Dermis blood vessel endothelial cell (primary cell): ENCODE measurements at regions not wholly inside any gene's neighbourhood (a gene's known extent, or its start where the extent isn't known, plus 50 kb on each side); places are given as distances from the start of the nearest gene placed in this dataset.
"Not testable (repeated sequence)": the region's sequence is repeated elsewhere in the genome, so short reads cannot be mapped to it uniquely, and the experiment has no call there.

Experiments used
- DNase-seq: peaks from one replicate; pipeline ENCODE4 v3.0.0; 2010

DNA sequence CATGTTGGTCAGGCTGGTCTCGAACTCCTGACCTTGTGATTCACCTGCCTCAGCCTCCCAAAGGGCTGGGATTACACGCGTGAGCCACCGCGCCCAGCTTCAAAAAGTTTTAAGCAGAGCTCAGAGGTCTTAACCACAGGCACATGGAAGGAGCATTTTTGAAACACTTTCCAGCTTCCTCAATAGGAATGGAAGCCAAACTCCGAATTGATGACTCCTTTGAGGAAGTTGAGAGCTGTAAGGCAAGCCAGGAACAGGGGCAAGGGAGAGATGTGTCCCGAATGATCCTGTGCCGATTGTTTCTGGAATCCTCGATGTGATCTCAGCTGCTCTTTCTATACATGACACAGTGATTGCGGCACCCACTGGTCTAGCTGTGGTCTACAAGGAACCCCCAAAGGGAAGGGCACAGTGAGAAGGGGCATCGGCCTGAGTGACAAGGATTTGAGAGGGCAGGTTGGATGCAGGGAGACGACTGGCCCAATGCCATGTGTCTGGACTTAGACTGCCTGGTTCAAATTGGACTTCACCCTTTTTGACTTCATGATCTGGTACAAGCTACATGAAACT is 116.2 kb downstream of the ADRA2C start:
- DNase-seq, result not testable (repeated sequence)

DNA sequence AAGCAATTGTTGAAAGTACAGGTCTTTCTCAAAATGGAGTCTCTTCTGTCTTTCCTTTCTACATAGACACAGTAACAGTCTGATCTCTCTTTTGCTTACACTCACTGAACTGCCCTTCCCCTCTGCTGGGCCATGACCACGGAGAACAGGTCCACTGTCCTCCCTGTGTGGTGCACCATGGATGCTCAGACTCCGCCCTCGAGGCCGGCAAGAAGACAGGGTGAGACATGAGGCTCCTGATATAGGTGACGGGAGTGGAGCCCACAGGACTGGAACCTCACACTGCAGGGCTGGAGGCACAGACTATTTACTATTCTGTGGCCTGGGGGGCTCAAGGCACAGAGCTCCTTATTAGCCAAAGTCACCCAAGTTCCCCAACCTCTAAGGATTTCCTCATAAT is 118.1 kb downstream of the ADRA2C start:
- DNase-seq, result not testable (repeated sequence)

DNA sequence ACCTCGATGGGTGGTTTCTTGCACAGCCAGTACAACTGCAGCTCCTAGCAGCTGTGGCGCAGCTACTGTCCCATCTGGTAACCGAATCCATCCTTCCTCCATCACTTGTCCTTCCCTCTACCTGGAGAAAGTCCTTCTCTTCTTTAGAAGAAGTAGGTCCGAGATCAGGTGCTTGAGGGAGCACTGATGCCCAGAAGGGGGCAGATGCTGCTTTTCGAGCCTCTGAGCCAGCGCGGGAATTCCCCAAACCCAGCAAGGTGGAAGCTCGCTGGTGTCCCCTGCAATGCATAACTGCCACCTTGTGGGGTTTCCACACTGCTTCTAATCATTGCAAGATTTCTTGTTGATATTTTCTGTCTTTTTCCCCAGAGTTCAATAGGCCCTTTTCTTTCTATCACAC is 127.4 kb downstream of the ADRA2C start:
- not testable (repeated sequence) for DNase-seq

DNA sequence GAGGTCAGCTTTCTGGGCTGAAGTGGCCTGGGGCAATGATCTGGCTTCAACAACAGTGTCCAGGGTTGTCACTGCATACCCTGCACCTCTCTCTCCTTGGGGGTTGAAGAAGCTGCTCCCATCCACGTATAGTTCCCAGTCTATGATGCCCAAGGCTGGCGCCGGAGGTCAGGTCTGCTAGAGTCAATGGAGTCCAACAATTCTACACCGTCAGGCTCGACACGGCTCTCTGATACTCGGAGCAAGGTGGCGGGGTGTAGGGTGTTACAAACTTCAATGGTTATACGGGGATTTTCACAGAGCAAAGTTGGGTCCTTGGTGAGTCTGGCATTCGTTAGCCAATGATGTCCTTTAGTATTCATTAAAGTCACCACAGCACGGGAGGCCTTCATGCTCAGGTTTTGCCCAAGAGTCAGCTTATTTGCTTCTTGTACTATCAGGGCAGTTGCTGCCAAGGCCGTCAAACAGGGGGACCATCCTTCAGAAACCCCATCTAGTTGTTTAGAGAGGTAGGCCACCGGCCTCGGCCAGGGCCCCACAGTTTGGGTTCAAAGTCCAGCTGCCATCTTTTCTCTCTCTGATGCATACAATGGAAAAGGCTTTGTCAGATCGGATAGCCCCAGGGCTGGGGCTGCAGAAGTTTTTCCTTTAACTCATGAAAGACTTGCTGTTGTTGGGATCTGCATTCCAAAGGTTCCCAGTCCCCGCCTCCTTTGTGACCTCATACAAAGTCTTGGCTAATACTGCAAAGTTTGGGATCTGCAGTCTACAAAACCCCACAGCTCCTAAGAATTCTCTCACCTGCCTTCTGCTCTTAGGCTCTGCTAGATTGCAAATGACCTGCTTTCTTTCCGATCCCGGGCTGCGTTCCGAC is 128.1 kb downstream of the ADRA2C start:
- not testable (repeated sequence) for DNase-seq

DNA sequence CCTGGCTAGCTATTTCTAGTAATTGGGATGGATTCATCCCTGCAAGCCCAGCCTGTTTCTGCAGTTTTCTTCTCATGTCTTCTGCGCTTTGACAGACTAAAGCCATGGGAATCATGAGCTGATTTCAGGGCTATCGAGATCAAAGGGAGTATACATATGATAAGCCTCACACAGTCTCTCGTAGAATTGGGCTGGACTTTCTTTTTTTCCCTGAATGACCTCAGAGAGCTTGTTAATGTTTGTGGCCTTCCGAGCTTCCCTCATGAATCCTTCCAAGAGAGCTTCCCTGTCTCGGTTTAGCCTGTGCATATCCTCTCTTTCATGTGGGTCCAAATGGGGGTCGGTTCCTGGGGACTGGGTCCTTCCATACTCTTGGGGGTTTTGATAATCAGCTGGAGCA is 130.3 kb downstream of the ADRA2C start:
- no peak for DNase-seq

DNA sequence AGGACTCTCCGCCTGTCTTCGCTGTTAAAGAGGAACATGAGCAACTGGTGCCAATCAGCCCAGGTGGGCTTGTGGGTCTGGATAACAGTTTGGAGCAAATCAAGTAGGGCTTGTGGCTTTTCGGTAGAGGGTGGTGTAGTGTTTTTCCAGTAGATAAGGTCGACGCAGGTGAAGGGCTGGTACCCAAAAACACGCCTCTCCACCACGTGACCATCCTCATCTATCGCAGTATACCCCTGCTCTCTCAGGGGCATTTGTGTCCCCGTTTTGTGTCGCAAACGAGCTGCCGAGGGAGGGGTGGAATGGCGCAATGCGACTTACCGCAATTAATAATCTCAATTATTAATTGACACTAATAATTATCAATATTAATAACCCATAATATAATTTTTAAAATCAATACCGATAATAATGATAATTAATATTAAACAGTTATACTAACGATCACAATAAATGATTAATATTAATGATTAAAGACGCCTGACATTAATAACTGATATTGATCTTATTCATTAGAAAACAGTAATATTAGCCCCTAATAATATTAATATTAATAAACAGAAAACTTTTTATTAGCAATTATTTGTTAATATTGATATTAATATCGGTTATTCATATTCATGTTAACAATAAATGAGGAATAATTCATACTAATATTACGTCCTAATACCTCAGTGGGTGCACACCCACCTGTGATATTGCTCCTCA is 130.8 kb downstream of the ADRA2C start:
- not testable (repeated sequence) for DNase-seq

DNA sequence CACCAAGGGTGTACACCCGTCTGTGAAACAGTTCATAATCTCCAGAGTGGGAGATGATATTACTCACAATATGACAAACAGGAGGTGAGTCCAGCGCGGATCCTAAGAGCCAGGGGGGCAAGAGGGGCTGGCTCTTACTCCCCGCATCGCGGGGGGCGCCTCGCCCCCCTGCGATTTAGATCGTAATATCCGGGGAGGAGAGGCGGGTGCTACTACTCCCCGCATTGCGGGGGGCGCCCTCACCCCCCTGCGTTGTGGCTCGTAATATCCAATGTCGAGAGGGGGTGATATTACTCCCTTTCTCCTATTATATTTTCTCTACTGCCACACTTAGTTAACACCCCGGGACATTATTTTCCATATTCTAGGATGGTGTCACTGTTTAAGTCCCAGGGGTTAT is 131.9 kb downstream of the ADRA2C start:
- DNase-seq, result no peak

DNA sequence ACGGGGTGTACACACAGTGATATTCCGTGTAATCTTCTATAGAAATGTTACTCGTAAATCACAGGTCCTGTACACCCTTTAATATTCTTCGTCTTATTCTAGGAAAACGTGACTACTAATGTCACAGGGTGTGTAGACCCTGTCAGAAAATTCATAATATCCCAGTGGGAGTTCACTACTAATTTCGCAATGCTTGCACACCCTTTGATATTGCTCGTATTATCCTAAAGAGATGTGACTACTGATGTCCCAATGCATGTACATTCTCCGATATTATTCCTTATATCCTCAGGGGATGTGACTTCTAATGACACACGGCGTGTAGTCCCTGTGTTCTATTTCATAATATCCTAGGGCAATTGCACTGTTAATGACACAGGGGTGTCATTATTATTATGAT is 132.7 kb downstream of the ADRA2C start:
- not testable (repeated sequence) for DNase-seq

DNA sequence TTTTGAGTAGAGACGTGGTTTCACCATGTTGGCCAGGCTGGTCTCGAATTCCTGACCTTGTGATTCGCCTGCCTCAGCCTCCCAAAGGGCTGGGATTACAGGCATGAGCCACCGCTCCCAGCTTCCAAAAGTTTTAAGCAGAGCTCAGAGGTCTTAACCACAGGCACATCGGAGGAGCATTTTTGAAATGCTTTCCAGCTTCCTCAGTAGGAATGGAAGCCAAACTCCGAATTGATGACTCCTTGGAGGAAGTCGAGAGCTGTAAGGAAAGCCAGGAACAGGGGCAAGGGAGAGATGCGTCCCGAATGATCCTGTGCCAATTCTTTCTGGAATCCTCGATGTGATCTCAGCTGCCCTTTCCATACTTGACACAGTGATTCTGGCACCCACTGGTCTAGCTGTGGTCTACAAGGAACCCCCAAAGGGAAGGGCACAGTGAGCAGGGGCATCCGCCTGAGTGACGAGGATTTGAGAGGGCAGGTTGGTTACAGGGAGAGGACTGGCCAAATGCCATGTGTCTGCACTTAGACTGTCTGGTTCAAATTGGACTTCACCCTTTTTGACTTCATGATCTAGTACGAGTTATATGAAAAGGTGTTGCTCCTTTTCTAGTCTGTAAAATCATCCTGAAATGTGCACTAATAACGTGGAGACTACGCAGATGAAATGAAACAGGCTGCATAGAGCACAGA is 138.2 kb downstream of the ADRA2C start:
- DNase-seq, result not testable (repeated sequence)

DNA sequence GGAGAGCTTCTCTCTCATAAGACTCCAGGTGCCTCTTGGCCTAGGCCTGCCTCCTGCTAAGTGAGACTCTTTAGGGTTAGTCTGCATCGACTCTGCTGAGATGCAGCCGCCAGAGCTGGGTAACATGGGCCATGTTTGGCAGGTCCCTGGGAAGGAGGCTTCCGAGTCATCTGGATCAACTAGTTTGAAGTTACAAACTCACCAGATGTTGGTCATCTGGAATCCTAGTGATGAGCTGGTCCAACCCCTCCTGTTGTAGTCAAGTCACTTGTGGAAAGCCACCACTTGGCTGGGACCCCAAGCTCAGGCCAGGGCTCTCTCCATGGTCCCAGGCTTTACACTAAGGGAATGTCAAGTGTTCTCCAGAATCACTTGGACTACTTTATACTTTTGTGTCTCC is 143.4 kb downstream of the ADRA2C start:
- not testable (repeated sequence) for DNase-seq

DNA sequence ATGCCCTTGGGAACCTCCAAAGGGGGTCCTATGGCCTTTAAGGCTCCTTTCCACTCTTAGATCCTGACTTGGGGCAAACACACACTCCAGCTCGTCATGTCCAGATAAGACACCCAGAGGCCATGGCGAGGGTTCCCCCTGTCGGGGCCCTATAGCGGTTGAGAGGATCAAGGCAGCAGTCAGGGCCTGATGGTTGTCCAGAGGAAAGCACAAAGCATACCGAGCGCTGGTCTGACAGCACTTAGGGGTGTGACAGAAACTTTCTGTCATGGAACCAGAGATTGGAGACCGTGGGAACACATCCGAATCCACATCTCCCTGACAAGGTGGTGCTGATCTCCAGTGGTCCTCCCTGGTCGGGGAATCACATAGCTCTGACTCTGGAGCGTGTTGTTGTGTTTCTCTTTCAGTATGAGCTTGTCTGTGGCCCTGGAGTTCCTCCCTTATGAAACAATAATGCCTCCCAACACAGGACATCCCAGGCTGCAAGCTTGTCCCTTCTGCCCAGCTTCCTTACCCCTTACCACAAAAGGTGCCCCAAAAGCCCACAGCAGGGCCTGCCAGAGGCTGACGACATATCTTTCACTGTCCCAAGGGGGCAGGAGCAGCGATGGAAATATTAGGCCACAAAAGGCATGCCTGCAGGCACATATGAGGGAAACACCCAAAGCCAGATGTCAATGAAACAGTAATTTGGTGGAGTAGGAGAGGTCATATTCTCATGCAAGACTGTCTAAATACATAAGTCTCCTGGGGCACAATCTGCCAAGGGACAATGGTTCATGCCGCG is 144.2 kb downstream of the ADRA2C start:
- DNase-seq, result not testable (repeated sequence)

DNA sequence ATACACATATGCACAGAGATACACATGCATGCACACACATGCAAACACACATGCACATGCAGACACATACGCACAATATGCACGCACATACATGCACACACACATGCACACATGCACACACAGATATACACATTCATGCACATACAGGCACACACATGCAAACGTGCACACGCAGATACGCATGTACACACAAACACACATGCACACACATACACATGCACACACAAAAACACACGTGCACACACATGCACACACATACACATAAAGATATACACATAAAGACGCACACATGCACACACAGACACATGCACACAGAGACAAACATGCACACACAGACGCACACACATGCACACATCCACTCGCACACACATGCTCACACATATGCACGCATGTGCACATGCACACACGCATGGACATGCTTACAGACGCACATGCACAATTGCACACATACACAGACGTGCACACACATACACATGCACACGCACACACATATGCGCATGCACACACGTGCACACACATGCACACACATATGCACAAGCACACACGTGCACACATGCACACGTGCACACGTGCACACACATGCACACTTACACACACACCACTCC is 145.2 kb downstream of the ADRA2C start:
- no peak for DNase-seq

DNA sequence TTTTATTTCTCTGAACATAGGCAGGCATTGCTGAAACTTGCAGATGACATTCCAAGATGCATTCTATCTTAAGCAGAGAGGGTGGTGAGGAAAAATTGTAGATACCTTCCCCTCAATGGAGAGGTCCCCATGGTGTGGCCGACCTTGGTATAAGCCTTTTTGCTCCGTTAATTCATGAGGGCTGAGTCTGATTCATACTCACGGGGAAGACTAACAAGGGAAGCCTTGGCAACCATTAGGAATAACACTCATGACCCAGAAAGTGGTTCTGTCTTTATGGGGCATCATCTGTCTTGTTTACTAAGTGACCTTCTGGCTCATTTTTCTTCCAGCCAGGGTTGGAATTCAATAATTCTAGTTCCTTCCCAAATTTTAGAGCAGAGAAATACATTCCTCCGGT is 148.3 kb downstream of the ADRA2C start:
- DNase-seq, result not testable (repeated sequence)

DNA sequence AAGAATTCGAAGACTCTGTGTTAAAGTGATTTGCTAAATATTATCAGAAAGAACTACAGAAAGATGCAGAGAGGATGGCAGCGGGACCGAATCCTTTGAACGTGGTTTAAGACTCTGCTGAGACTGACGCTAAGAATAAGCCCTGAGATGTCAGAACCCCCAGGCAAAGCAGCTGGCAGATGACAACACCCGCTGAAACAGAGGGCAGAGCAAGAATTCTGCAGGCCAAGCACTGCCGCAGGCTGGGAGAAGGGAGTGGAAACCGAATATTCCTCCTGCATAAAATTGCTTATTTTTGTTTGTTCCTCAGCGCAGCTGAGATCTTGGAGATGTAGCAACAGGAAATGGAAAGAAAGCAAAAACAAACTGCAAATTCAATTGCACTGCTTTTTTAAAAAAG is 153.3 kb downstream of the ADRA2C start:
- DNase-seq, result not testable (repeated sequence)

DNA sequence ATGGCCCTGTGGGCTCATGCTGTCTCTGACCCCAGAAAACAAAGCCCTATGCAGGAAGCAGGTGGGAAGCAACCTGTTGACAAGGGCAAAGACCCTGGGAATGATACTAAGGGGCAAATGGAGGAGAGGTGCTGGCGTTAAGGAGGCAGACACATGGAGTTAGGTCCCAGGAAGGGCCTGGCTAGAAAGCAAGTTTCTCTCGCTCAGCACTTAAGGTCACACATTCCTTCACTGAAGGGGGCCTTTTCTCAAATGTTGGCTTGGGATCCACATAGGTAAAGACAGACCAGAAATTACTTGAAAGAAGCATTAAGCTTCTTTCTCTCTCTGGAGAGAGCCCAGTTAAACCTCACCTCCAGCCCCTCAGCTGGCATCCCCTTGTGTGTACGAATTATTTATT is 155.7 kb downstream of the ADRA2C start:
- not testable (repeated sequence) for DNase-seq

DNA sequence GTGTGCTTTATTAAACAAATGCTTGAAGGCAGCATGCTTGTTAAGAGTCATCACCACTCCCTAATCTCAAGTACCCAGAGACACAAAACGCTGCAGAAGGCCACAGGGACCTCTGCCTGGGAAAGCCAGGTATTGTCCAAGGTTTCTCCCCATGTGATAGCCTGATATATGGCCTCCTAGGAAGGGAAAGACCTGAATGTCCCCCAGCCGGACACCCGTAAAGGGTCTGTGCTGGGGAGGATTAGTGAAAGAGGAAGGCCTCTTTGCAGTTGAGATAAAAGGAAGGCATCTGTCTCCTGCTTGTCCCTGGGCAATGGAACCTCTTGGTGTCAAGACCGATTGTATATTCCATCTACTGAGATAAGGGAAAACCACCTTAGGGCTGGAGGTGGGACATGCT is 159.7 kb downstream of the ADRA2C start:
- not testable (repeated sequence) for DNase-seq

DNA sequence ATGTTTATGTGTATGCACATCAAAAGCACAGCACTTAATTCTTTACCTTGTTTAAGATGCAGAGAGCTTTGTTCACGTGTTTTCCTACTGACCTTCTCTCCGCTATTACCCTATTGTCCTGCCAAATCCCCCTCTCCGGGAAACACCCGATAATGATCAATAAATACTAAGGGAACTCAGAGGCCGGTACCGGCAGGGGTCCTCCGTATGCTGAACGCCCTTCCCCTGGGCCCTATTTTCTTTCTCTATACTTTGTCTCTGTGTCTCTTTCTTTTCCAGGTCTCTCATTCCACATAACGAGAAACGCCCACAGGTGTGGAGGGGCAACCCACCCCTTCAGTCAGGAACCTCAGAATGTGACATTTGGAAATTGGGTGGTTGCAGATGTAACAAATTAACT is 160.1 kb downstream of the ADRA2C start:
- not testable (repeated sequence) for DNase-seq

DNA sequence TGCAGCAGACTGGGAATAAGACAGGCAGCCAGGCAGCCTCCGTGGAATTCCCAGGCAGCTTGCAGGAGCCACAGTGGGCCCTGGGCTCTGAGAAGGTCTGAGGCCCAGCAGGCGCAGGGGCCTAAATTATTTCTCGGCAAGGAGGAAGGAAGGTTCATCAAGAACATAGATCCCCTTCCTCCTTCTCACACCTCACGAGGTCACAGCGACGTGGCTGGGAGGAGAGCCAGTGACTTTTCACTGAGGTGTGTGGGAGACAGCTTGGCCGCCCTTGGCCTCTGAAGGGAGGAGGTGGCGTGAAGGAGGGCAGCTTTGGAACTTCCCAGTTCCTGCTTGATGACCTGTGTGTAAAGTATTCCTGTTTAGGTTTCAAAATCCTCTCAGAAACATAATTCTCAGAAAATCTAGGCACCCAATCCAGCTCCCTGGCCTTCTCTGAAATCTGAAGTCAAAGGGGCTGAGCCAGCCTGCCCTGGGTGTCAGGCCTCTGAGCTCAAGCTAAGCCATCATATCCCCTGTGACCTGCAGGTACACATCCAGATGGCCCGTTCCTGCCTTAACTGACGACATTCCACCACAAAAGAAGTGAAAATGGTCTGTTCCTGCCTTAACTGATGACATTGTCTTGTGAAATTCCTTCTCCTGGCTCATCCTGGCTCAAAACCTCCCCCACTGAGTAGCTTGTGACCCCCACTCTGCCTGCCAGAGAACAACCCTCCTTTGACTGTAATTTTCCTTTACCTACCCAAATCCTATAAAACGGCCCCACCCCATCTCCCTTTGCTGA is 161.0 kb downstream of the ADRA2C start:
- not testable (repeated sequence) for DNase-seq

DNA sequence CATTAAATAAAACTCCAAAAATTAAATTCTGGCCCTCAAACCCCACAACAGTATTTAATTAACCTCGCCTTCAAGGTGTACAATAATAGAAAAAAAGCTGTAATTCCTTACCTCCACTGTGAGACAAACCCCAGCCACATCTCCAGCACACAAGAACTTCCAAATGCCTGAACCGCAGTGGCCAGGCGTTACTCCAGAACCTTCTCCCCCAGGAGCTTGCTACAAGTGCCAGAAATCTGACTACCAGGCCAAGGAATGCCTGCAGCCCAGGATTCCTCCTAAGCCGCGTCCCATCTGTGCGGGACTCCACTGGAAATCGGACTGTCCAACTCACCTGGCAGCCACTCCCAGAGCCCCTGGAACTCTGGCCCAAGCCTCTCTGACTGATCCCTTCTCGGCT is 163.2 kb downstream of the ADRA2C start:
- not testable (repeated sequence) for DNase-seq

DNA sequence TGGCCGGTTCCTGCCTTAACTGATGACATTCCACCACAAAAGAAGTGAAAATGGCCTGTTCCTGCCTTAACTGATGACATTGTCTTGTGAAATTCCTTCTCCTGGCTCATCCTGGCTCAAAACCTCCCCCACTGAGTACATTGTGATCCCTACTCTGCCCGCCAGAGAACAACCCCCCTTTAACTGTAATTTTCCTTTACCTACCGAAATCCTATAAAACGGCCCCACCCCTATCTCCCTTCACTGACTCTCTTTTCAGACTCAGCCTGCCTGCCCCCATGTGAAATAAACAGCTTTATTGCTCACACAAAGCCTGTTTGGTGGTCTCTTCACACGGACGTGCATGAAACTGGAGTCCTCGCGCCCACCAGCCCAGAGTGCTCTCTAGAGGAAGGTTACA is 166.5 kb downstream of the ADRA2C start:
- not testable (repeated sequence) for DNase-seq

DNA sequence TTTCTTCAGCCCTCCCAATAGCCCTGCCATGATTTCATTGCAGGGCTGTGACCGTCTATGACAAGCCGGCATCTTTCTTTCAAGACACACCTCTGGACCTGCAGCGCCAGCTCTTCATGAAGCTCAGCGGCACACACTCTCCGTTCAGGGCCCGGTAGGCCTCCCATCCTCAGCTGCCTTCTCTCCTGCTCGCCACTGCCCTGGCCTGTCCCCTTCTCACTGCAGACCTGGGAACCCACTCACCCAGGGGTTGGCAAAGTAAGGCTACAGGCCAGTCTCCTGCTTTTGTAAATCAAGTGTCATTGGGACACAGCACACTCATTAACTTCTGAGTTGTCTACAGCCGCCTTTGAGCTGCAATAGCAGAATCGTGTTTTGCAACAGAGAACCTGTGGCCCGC is 169.2 kb downstream of the ADRA2C start:
- DNase-seq, result not testable (repeated sequence)
